GM12892 (cell line): ENCODE measurements at regions not wholly inside any gene's neighbourhood (a gene's known extent, or its start where the extent isn't known, plus 50 kb on each side); places are given as distances from the start of the nearest gene placed in this dataset.

ENCODE experiments used
- POLR2AphosphoS5 ChIP-seq: IDR thresholded peaks from 2 replicates; pipeline ENCODE4 v1.6.1; 2011; ENCODE audit warnings: low read depth, low read length, control low read depth
- TAF1 ChIP-seq: IDR thresholded peaks from 2 replicates; pipeline ENCODE4 v1.6.1; 2011; ENCODE audit warnings: low read depth, mild to moderate bottlenecking, control low read depth, low read length, borderline replicate concordance

DNA sequence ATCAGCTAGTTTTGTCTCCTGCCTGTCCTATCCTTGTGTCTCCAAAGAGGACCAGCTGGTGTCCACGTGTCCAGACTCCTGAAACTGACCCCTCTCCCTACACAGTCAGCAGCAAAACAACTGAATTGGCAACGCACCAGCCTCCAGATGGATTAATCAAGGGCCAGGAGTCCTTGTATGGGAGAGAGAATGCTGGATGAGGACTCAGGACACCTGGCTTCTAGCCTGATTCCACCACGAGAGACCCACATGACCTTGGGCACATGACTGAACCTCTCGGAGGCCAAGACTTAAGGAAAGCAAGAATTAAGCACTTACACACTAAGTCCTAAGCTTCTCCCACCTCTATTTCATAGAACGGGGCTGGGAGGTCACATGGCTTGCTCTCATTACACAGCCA is 60.4 kb upstream of the CMKLR1 start:
- no peak for TF ChIP-seq POLR2AphosphoS5
- TF ChIP-seq TAF1: no peak
